Testis (tissue), 2 donors: ENCODE measurements at regions not wholly inside any gene's neighbourhood (a gene's known extent, or its start where the extent isn't known, plus 50 kb on each side); places are given as distances from the start of the nearest gene placed in this dataset.

Experiments used
- DNase-seq: peaks from one replicate; pipeline ENCODE4 v3.0.0-alpha.2; 2019
- H3K27ac ChIP-seq, 2 donors: fragments of 200-600 bp; sonication (generic); one replicate each; pipeline ENCODE4 v1.5.1; 2019
- H3K27me3 ChIP-seq: fragments of 200-600 bp; sonication (generic); one replicate; pipeline ENCODE4 v1.5.1; 2019
- H3K36me3 ChIP-seq: fragments of 200-600 bp; sonication (generic); one replicate; pipeline ENCODE4 v1.5.1; 2017; ENCODE audit warnings: low read depth; ENCODE audit errors: missing control alignments
- H3K4me1 ChIP-seq: fragments of 200-600 bp; sonication (generic); one replicate; pipeline ENCODE4 v1.5.1; 2019
- H3K4me3 ChIP-seq, 2 donors: fragments of 200-600 bp; sonication (generic); one replicate each; pipeline ENCODE4 v1.5.1; 2017 to 2019
- H3K9me3 ChIP-seq: fragments of 200-600 bp; sonication (generic); one replicate; pipeline ENCODE4 v1.5.1; 2017
- POLR2A ChIP-seq: fragments of 450-650 bp; IDR thresholded peaks from one replicate; pipeline ENCODE4 v1.6.1; 2017; ENCODE audit warnings: antibody characterized with exemption, mild to moderate bottlenecking, moderate library complexity
- WGBS, 2 donors: methylation state at CpG; one replicate each; pipeline ENCODE4 v1.1.5; 2018; 5-methylcytosine and 5-hydroxymethylcytosine counted together
- intact Hi-C: fragments of 100-400 bp; cut with DNase I; formaldehyde crosslinking; loops from one replicate; pipeline ENCODE4 v1.15.1; 2023; ENCODE audit warnings: low total_unique reads
- TF ChIP-seq, protein P1 (sequence below), 3 experiments: fragments of 450-650 bp in 2 of 3; fragments of 200-600 bp in 1 of 3; sonication (generic) in 1 of 3; IDR thresholded peaks; one replicate each; pipeline ENCODE4 v1.5.1; 2016 to 2019; ENCODE audit warnings: antibody characterized with exemption in 3 of 3, mild to moderate bottlenecking in 2 of 3, moderate library complexity in 1 of 3

DNA sequence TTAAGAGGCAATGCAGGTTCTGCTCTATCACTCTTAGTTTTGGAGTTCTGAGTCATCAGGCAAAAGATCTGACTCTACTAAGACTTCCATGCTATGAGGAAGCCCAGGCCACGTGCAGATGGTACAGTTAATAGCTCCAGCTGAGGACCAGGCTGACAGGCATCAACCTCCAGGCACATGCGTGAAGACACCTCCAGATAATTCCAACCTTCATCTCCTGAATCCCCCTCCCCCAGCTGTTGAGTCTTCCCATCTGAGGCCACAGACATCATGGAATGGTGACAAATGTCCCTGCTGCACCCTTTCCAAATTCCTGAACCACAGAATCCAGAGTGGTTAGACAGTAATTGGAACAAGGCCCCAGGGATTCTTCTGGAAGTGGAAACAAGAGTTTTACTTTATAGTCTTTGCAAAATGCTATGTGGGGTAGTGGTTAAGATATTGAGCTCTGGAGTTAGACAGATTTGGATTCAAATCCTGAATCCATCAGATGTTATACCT lies 183.8 kb downstream of the KLF5 start:
- WGBS, 2 donors: 80 to 83% methylated on average over 2 of the region's 2 CpGs
- intact Hi-C loops: no loop called here

DNA sequence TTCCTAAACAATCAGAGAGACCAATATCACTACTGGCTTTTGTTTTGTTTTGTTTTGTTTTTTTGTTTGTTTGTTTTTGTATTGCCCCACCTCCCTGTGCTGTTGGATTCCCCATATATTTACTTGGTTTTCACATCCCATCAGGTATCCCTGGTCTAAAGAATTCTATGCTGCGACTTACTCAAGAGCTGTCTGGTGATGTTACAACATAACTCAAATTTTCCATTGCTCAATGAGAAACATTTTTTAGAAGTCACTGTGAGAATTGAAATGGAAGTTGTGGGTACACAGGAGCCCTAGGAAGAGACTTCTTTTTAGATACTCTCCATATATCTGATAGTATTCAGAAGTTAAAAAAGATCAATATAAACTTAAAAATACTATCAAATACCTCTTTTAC lies 181.4 kb downstream of the KLF5 start:
- TF ChIP-seq, protein P1, sequence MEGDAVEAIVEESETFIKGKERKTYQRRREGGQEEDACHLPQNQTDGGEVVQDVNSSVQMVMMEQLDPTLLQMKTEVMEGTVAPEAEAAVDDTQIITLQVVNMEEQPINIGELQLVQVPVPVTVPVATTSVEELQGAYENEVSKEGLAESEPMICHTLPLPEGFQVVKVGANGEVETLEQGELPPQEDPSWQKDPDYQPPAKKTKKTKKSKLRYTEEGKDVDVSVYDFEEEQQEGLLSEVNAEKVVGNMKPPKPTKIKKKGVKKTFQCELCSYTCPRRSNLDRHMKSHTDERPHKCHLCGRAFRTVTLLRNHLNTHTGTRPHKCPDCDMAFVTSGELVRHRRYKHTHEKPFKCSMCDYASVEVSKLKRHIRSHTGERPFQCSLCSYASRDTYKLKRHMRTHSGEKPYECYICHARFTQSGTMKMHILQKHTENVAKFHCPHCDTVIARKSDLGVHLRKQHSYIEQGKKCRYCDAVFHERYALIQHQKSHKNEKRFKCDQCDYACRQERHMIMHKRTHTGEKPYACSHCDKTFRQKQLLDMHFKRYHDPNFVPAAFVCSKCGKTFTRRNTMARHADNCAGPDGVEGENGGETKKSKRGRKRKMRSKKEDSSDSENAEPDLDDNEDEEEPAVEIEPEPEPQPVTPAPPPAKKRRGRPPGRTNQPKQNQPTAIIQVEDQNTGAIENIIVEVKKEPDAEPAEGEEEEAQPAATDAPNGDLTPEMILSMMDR (IDR thresholded peaks at IDR 0.05): no peak
- no peak for TF ChIP-seq POLR2A
- Histone ChIP-seq H3K4me3 (no peak overlapping the region), H3K27ac (no peak overlapping the region), H3K36me3 (no peaks in the 10 kb centered on the region), H3K9me3 (no peaks in the 10 kb centered on the region), H3K27me3 (no peaks in the 10 kb centered on the region), H3K4me1 (no peaks in the 10 kb centered on the region)
- intact Hi-C loops: no loop called here
- WGBS, 2 donors: 86 to 88% methylated on average over 1 of the region's 1 CpG
- no peak for DNase-seq

More for the DNA sequence above, 183.8 kb downstream of the KLF5 start:
- H3K36me3 ChIP-seq: no peaks in the 10 kb centered on the region
- H3K4me1 ChIP-seq: no peaks in the 10 kb centered on the region
- no peak overlapping the region for H3K27ac ChIP-seq
- no peaks in the 10 kb centered on the region for H3K27me3 ChIP-seq
- no peaks in the 10 kb centered on the region for H3K9me3 ChIP-seq
- no peak overlapping the region for H3K4me3 ChIP-seq
- TF ChIP-seq, protein P1 (IDR thresholded peaks at IDR 0.05): no peak
- TF ChIP-seq POLR2A: no peak
- no peak for DNase-seq

DNA sequence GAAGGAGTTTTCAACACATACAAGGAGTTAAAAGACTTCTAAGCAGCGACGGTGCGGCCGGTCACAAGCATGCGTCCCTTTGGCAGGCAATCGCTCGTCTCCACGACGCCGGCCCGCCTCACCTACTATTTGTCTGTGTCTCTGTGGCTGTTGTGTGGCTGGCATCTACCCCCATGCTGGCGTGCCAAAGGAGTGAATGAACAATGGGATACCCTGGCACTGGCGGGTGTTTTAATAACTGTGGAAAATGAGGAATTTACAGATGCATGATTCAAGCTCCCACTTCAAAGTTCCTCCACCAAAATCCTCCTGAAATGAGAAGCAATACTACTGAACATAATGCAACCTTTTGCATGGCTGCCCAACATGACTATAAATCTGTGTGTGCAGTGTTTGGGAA lies 176.6 kb downstream of the KLF5 start:
- H3K4me1 ChIP-seq: no peaks in the 10 kb centered on the region
- H3K27me3 ChIP-seq: no peaks in the 10 kb centered on the region
- WGBS, 2 donors: 93 to 100% methylated on average over 13 of the region's 13 CpGs

DNA sequence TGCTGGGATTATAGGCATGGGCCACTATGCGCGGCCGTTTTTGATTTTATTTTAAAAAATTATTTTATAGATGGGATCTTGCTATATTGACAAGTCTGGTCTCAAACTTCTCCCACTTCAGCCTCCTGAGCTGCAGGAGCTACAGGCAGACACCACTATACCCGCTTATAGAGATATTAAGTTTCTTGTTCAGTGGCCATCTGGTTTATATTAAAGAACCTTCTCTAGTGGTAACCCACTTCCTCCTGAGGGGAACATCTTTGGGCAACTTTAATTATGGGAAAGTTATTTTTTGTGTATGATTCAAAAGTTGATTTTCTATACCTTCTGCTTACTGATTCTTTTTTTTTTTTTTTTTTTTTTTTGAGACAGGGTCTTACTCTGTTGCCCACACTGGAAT lies 172.7 kb downstream of the KLF5 start:
- no peak for DNase-seq
- no peaks in the 10 kb centered on the region for H3K9me3 ChIP-seq
- WGBS, 2 donors: 88 to 96% methylated on average over 4 of the region's 4 CpGs
- H3K27ac ChIP-seq: no peak overlapping the region
- TF ChIP-seq, protein P1 (IDR thresholded peaks at IDR 0.05): no peak
- no peak for TF ChIP-seq POLR2A
- no peaks in the 10 kb centered on the region for H3K36me3 ChIP-seq
- H3K4me1 ChIP-seq: no peaks in the 10 kb centered on the region
- H3K4me3 ChIP-seq: no peak overlapping the region
- intact Hi-C loops: no loop called here
- no peaks in the 10 kb centered on the region for H3K27me3 ChIP-seq

More for the DNA sequence above, 176.6 kb downstream of the KLF5 start:
- no peak for TF ChIP-seq POLR2A
- TF ChIP-seq, protein P1 (IDR thresholded peaks at IDR 0.05): no peak
- Histone ChIP-seq H3K27ac (no peak overlapping the region), H3K9me3 (no peaks in the 10 kb centered on the region), H3K36me3 (no peaks in the 10 kb centered on the region), H3K4me3 (no peak overlapping the region)
- intact Hi-C loops: no loop called here
- DNase-seq: no peak

DNA sequence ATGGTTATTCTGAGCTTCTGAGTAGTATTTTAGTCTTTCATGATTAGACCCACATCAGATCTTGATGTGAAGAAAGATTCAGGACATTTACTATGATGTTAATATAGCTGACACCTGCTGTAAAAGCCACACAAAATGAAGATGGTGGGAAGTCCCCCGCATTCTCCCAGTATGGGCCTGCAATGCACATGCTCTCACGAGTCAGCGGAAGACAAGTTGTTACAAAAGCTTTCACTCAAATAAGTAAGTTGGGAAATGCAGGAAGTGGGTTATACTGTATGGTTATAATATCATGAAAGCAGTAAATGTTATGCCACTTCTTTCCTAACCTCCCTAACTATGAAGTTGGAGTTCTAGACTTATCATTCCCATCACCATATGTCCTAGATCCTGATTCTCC lies 171.9 kb downstream of the KLF5 start:
- no peak for DNase-seq
- intact Hi-C loops: no loop called here
- H3K4me3 ChIP-seq: no peak overlapping the region
- no peaks in the 10 kb centered on the region for H3K36me3 ChIP-seq
- H3K4me1 ChIP-seq: no peaks in the 10 kb centered on the region
- TF ChIP-seq, protein P1 (IDR thresholded peaks at IDR 0.05): no peak
- no peak for TF ChIP-seq POLR2A
- 75 to 88% methylated on average over 3 of the region's 3 CpGs for WGBS, 2 donors
- no peaks in the 10 kb centered on the region for H3K9me3 ChIP-seq
- H3K27ac ChIP-seq: no peak overlapping the region
- no peaks in the 10 kb centered on the region for H3K27me3 ChIP-seq
